GM12865 (cell line): ENCODE measurements at regions not wholly inside any gene's neighbourhood (a gene's known extent, or its start where the extent isn't known, plus 50 kb on each side); places are given as distances from the start of the nearest gene placed in this dataset.
"Not testable (repeated sequence)": the region's sequence is repeated elsewhere in the genome, so short reads cannot be mapped to it uniquely, and the experiment has no call there.

Experiments used
- DNase-seq: peaks from one replicate; pipeline ENCODE4 v3.0.0; 2010; ENCODE audit warnings: low read depth
- H3K4me3 ChIP-seq: 2 replicates; pipeline ENCODE4 v1.5.1; 2011; ENCODE audit warnings: mild to moderate bottlenecking, low read depth, low read length, control low read depth
- TF ChIP-seq, protein P1 (sequence below): IDR thresholded peaks from 2 replicates; pipeline ENCODE4 v1.5.1; 2011; ENCODE audit warnings: low read length, control low read depth, low read depth, inconsistent platforms; ENCODE audit not compliant: insufficient read depth; ENCODE audit errors: missing control alignments

GRCh38 chr18:76602191-76602590 is 107.1 kb upstream of the ZNF516 start:
- TF ChIP-seq, protein P1, sequence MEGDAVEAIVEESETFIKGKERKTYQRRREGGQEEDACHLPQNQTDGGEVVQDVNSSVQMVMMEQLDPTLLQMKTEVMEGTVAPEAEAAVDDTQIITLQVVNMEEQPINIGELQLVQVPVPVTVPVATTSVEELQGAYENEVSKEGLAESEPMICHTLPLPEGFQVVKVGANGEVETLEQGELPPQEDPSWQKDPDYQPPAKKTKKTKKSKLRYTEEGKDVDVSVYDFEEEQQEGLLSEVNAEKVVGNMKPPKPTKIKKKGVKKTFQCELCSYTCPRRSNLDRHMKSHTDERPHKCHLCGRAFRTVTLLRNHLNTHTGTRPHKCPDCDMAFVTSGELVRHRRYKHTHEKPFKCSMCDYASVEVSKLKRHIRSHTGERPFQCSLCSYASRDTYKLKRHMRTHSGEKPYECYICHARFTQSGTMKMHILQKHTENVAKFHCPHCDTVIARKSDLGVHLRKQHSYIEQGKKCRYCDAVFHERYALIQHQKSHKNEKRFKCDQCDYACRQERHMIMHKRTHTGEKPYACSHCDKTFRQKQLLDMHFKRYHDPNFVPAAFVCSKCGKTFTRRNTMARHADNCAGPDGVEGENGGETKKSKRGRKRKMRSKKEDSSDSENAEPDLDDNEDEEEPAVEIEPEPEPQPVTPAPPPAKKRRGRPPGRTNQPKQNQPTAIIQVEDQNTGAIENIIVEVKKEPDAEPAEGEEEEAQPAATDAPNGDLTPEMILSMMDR, result no peak
- no peak overlapping the region for H3K4me3 ChIP-seq
- no peak for DNase-seq

DNA sequence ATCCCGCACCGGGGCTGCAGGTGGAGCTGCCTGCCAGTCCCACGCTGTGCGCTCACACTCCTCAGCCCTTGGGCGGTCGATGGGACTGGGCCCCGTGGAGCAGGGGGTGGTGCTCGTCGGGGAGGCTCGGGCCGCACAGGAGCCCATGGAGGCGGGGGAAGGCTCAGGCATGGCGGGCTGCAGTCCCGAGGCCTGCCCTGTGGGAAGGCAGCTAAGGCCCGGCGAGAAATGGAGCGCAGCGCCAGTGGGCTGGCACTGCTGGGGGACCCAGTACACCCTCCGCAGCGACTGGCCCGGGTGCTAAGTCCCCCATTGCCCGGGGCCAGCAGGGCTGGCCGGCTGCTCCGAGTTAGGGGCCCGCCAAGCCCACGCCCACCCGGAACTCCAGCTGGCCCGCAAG is 105.0 kb upstream of the ZNF516 start:
- not testable (repeated sequence) for DNase-seq, H3K4me3 ChIP-seq

GRCh38 chr18:76594966-76595365 is 99.9 kb upstream of the ZNF516 start:
- no peak for DNase-seq
- H3K4me3 ChIP-seq, result no peak overlapping the region
- TF ChIP-seq, protein P1, result no peak

GRCh38 chr18:76593843-76594242 is 98.8 kb upstream of the ZNF516 start:
- DNase-seq, result no peak
- H3K4me3 ChIP-seq, result no peak overlapping the region
- TF ChIP-seq, protein P1, result no peak

DNA sequence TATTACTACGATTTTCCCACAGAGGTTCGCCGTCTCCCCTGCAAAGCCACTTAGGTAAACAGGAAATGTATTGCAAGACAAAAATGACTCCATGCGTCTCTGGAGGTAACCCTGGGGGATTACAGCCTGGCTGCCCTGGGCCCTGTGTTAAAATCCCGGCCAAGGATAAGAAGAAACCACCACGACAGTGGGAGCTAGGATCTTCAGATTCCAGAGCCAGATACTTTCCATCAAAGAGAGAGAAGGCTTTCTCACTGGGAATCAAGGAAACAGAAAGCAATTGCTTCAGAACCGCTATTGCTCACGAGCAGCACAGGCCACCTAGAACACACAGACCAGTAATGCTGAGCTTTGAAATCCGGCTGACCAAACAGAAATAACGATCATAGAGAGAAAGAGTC is 97.9 kb upstream of the ZNF516 start:
- no peak for DNase-seq
- TF ChIP-seq, protein P1, result no peak
- no peak overlapping the region for H3K4me3 ChIP-seq

DNA sequence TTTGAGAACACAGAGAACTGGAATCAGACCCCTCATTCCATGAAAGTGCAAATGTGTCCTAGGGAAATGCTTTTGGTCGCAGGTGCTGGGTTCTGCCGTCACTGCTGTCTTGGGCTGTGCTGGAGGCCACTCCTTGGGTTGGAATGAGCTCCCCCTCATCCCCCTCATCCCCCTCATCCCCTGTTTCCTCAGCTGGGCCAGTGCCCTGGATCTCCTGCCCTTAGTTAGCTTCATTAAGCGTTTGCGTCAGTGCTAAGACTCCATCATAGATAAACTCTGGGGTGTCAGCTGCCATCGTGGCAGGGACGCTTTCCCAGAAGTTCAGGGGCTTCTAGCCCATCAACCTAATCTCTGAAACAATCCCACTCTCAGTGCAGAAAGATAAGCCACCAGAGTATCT is 97.1 kb upstream of the ZNF516 start:
- TF ChIP-seq, protein P1, result no peak
- H3K4me3 ChIP-seq, result no peak overlapping the region
- DNase-seq, result no peak

DNA sequence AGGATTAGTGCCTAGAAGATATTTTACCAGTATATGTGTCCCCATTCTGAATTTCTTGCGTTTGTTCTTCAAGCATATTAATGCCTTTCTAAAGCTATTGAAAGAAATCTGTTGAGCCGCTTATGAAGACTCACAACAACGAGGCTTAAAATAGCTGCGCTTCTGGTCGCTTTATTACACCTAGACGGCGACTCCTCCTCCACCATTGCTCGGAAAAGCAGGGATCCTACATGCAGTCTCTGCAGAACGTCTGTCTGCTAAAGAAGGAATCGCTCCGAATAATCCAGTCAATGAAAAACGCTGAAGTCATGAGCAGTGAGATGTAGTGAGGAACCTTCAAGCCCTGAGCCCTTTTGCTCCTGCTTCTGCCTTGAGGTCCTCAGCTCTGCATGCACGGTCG is 94.8 kb upstream of the ZNF516 start:
- no peak for DNase-seq
- TF ChIP-seq, protein P1, result no peak

More for the DNA sequence above, 94.8 kb upstream of the ZNF516 start:
- H3K4me3 ChIP-seq, result no peak overlapping the region
